ENCODE measurements at regions not wholly inside any gene's neighbourhood (a gene's known extent, or its start where the extent isn't known, plus 50 kb on each side); places are given as distances from the start of the nearest gene placed in this dataset.
"Not testable (repeated sequence)": the region's sequence is repeated elsewhere in the genome, so short reads cannot be mapped to it uniquely, and the experiment has no call there.

GRCh38 chr14:19098732-19099131 is 131.5 kb downstream of the POTEM start:
- not testable (repeated sequence) for TF ChIP-seq CTCF (IDR thresholded peaks at IDR 0.05 in 4 of 5, conservative IDR thresholded peaks at IDR 0.05 in 1 of 5); POLR2A (IDR thresholded peaks at IDR 0.05)

Measured in gastrocnemius medialis (tissue), 4 donors.